ENCODE measurements at regions not wholly inside any gene's neighbourhood (a gene's known extent, or its start where the extent isn't known, plus 50 kb on each side); places are given as distances from the start of the nearest gene placed in this dataset.

- Histone ChIP-seq H3K9me3 (peaks cover 0 to 15% (median 1%) of the 10 kb centered on the region in 4 donors), H3K27me3 (no peaks in the 10 kb centered on the region), H3K36me3 (no peaks in the 10 kb centered on the region), H3K27ac (no peak overlapping the region), H3K4me1 (no peaks in the 10 kb centered on the region), H3K4me3 (no peak overlapping the region)
- WGBS, 2 donors, result 64 to 91% methylated on average over 5 of the region's 5 CpGs
- DNase-seq, result no peak
- ATAC-seq (ENCODE audit: low FRiP score in 2 of 2), result no peak
- TF ChIP-seq POLR2A (IDR thresholded peaks at IDR 0.05) (no peak), CTCF (IDR thresholded peaks at IDR 0.05) (no peak), EP300 (IDR thresholded peaks at IDR 0.05) (no peak), POLR2AphosphoS5 (IDR thresholded peaks at IDR 0.05) (no peak)
Observed at GRCh38 chr22:34334893-34335292, 414.6 kb upstream of the LARGE1 start.

- DNase-seq (no peak), ATAC-seq (ENCODE audit: low FRiP score in 2 of 2) (no peak)
- WGBS, 2 donors, result 7 to 8% methylated on average over 1 of the region's 1 CpG
- no peaks in the 10 kb centered on the region for H3K27me3 ChIP-seq
- H3K27ac ChIP-seq, result no peak overlapping the region
- no peaks in the 10 kb centered on the region for H3K9me3 ChIP-seq
- no peaks in the 10 kb centered on the region for H3K36me3 ChIP-seq
- no peak overlapping the region for H3K4me3 ChIP-seq
- no peaks in the 10 kb centered on the region for H3K4me1 ChIP-seq
- no peak for TF ChIP-seq CTCF (IDR thresholded peaks at IDR 0.05)
- no peak for TF ChIP-seq POLR2A (IDR thresholded peaks at IDR 0.05)
- TF ChIP-seq POLR2AphosphoS5 (IDR thresholded peaks at IDR 0.05), result no peak
- TF ChIP-seq EP300 (IDR thresholded peaks at IDR 0.05), result no peak
Observed at GRCh38 chr22:34344702-34345101, 424.4 kb upstream of the LARGE1 start.

DNA sequence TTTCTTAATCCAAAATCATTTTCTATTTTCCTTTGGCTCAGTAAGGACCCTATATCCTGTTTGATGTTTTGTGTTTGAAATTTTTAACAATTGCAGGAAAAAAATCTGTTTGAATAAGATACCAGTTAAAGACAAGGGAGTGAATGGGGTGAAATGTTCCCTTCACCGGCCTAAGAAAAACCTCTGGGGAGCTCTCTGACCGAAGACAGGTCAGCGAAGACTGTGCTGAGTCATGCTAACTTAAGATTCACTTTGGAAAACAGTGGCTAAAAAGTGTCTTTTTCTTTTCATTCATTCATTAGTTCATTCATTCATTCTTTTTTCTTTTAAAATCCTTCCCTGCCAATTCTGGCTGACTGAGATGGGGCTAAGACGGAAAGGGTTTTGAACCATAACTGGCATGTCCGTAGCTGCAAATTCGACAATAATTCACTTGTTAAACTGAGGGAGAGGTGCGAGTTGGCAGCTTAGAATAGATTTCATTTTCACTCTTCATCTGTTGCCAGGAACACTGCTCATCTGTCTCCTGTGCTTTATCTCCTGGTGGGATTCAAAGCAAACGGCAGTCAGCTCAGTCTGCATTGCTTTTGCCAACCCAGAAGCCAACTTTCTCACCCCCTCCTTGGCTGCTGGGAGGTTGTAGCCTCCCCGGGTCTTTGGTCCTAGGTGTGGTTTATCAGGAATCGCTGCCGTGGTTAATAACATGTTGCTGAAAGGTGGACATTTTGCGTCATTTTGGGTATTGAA lies 434.0 kb upstream of the LARGE1 start:
- ATAC-seq (ENCODE audit: low FRiP score in 2 of 2), result no peak
- WGBS, 2 donors, result 72 to 75% methylated on average over 12 of the region's 12 CpGs
- H3K9me3 ChIP-seq, result no peaks in the 10 kb centered on the region
- H3K36me3 ChIP-seq, result no peaks in the 10 kb centered on the region
- no peaks in the 10 kb centered on the region for H3K4me1 ChIP-seq
- no peak overlapping the region for H3K27ac ChIP-seq
- no peak overlapping the region for H3K4me3 ChIP-seq
- no peak for DNase-seq
- TF ChIP-seq POLR2A (IDR thresholded peaks at IDR 0.05), result no peak
- no peak for TF ChIP-seq CTCF (IDR thresholded peaks at IDR 0.05)
- TF ChIP-seq POLR2AphosphoS5 (IDR thresholded peaks at IDR 0.05), result no peak
- TF ChIP-seq EP300 (IDR thresholded peaks at IDR 0.05), result no peak
- no peaks in the 10 kb centered on the region for H3K27me3 ChIP-seq

GRCh38 chr22:34356481-34356880 lies 436.2 kb upstream of the LARGE1 start:
- Histone ChIP-seq H3K27ac (no peak overlapping the region), H3K27me3 (no peaks in the 10 kb centered on the region), H3K4me3 (no peak overlapping the region), H3K4me1 (no peaks in the 10 kb centered on the region), H3K36me3 (no peaks in the 10 kb centered on the region), H3K9me3 (no peaks in the 10 kb centered on the region)
- TF ChIP-seq POLR2A (IDR thresholded peaks at IDR 0.05), result no peak
- DNase-seq (no peak), ATAC-seq (ENCODE audit: low FRiP score in 2 of 2) (no peak)
- 48 to 58% methylated on average over 1 of the region's 1 CpG for WGBS, 2 donors

DNA sequence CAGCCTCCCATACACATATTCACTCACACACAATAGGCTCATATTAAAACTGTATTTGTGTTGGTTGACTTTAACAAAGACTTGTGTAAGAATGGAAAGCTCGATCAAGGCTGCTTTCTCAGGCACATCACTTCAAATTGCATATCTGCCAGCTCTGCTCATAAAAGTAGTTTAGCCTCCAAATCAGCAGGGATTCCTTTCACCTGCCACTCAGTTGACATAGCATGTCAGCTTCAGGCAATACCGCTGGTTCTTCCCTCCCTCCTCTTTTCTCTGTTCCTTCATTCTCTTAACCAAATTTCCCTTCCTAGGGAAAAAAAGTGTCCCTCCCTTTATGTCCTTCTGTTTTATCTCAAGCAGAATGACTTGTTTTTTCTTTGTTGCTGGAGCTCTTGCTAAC lies 450.4 kb upstream of the LARGE1 start:
- TF ChIP-seq EP300 (IDR thresholded peaks at IDR 0.05) (no peak), POLR2A (IDR thresholded peaks at IDR 0.05) (no peak), CTCF (IDR thresholded peaks at IDR 0.05) (no peak), POLR2AphosphoS5 (IDR thresholded peaks at IDR 0.05) (no peak)
- 81 to 84% methylated on average over 2 of the region's 2 CpGs for WGBS, 2 donors
- ATAC-seq (ENCODE audit: low FRiP score in 2 of 2), result no peak

More for the DNA sequence above, 450.4 kb upstream of the LARGE1 start:
- no peak overlapping the region for H3K4me3 ChIP-seq
- no peaks in the 10 kb centered on the region for H3K36me3 ChIP-seq
- H3K4me1 ChIP-seq, result no peaks in the 10 kb centered on the region
- H3K27ac ChIP-seq, result no peak overlapping the region
- H3K9me3 ChIP-seq, result peaks cover 0 to 6% (median 2%) of the 10 kb centered on the region in 4 donors
- no peaks in the 10 kb centered on the region for H3K27me3 ChIP-seq
- DNase-seq, result no peak

All from upper lobe of left lung (tissue), 6 donors.